ENCODE measurements at regions not wholly inside any gene's neighbourhood (a gene's known extent, or its start where the extent isn't known, plus 50 kb on each side); places are given as distances from the start of the nearest gene placed in this dataset.

GRCh38 chr11:80841675-80842074, 1400.8 kb upstream of the TENM4 start:
- TF ChIP-seq CTCF (IDR thresholded peaks at IDR 0.05): no peak
- no peak for TF ChIP-seq ZFX (IDR thresholded peaks at IDR 0.05; ENCODE audit: borderline replicate concordance)
